Lower lobe of right lung (tissue), 2 donors: ENCODE measurements at regions not wholly inside any gene's neighbourhood (a gene's known extent, or its start where the extent isn't known, plus 50 kb on each side); places are given as distances from the start of the nearest gene placed in this dataset.

Experiments
- ATAC-seq, 2 donors: fragments of 200-7000 bp; cut with Tn5 transposase; one replicate each; pipeline ENCODE4 v1.9.1; 2020 to 2022; ENCODE audit warnings: mild to moderate bottlenecking in 2 of 2, moderate library complexity in 2 of 2
- DNase-seq: peaks from one replicate; pipeline ENCODE4 v3.0.0-alpha.2; 2020
- H3K27ac ChIP-seq: fragments of 200-600 bp; one replicate; pipeline ENCODE4 v1.8.0; 2022
- H3K27me3 ChIP-seq: fragments of 200-600 bp; one replicate; pipeline ENCODE4 v1.8.0; 2022; ENCODE audit warnings: low read depth
- H3K36me3 ChIP-seq: fragments of 200-600 bp; one replicate; pipeline ENCODE4 v1.8.0; 2022; ENCODE audit warnings: mild to moderate bottlenecking
- H3K4me1 ChIP-seq: fragments of 200-600 bp; one replicate; pipeline ENCODE4 v1.8.0; 2022
- H3K4me3 ChIP-seq: fragments of 200-600 bp; one replicate; pipeline ENCODE4 v1.8.0; 2022; ENCODE audit warnings: mild to moderate bottlenecking
- H3K9me3 ChIP-seq: fragments of 200-600 bp; one replicate; pipeline ENCODE4 v1.8.0; 2022
- intact Hi-C: fragments of 100-400 bp; cut with DNase I; formaldehyde crosslinking; loops from one replicate; pipeline ENCODE4 v1.11.0; 2022
- TF ChIP-seq, protein P1 (sequence below): fragments of 200-600 bp; IDR thresholded peaks from one replicate; pipeline ENCODE4 v1.8.0; 2022; ENCODE audit warnings: antibody characterized with exemption, mild to moderate bottlenecking
- donor health status: DM: no; HTN: yes; CAD: no; lungs with severe emphysema.

DNA sequence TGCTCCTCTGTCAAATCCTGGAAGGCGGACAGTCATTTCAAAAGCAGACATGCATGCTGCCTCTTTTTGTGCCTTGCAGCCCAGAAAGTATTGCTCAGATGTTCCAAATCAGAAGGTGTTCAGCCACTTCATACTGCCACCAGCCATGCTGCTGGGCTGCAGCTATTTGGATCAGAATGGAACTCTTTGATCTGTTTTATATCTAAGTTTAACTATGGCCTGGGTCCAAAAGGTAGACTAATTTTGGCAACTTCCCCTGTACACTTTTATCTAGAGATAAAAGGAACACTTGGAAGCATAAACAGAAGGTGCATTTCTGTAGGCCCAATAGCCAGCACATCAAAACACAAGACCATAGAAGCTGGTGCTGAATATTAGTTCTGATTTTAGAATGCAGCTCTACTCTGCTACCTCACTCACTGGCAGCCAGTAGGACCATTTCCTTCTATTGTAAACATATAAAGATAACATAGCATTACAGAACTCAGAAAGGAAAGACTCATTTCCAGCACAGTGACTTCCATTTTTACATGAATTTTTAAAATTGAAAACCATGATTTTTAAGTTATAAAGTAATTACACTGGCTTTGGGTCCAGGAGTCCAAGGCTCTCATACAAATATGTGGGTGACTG lies 143.1 kb upstream of the CAV2 start:
- DNase-seq (no peak), ATAC-seq (no peak)
- Histone ChIP-seq H3K36me3 (no peaks in the 10 kb centered on the region), H3K27me3 (no peaks in the 10 kb centered on the region), H3K4me3 (no peak overlapping the region), H3K9me3 (no peaks in the 10 kb centered on the region), H3K27ac (peak overlapping the region; percentile 86), H3K4me1 (peaks cover 44% of the 10 kb centered on the region)
- intact Hi-C loops = no loop called here
- TF ChIP-seq, protein P1, sequence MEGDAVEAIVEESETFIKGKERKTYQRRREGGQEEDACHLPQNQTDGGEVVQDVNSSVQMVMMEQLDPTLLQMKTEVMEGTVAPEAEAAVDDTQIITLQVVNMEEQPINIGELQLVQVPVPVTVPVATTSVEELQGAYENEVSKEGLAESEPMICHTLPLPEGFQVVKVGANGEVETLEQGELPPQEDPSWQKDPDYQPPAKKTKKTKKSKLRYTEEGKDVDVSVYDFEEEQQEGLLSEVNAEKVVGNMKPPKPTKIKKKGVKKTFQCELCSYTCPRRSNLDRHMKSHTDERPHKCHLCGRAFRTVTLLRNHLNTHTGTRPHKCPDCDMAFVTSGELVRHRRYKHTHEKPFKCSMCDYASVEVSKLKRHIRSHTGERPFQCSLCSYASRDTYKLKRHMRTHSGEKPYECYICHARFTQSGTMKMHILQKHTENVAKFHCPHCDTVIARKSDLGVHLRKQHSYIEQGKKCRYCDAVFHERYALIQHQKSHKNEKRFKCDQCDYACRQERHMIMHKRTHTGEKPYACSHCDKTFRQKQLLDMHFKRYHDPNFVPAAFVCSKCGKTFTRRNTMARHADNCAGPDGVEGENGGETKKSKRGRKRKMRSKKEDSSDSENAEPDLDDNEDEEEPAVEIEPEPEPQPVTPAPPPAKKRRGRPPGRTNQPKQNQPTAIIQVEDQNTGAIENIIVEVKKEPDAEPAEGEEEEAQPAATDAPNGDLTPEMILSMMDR = no peak

DNA sequence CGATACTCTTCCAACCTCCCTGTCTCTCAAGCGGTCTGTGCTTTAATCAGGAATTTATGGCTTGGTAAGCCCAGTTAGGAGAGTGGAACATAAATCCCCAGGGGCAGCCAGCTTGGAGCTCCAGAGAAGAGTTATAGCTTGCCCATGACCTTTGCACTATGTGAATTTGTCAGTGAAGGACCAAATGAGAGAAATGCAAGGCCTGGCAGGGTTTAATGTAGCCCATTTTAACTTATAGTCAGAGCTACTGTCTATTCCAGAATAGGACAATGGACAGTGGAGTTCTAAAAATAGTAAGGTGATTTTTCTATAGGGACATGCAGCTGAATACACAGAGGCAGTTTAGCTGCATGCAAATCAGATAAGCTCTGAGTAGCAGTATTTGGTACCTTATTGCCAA lies 142.6 kb upstream of the CAV2 start:
- intact Hi-C loops = no loop called here
- H3K36me3 ChIP-seq = no peaks in the 10 kb centered on the region
- H3K4me3 ChIP-seq = no peak overlapping the region
- TF ChIP-seq, protein P1 = no peak
- peak overlapping the region; percentile 86 for H3K27ac ChIP-seq
- peaks cover 44% of the 10 kb centered on the region for H3K4me1 ChIP-seq
- no peaks in the 10 kb centered on the region for H3K9me3 ChIP-seq
- no peak for DNase-seq
- no peak for ATAC-seq
- H3K27me3 ChIP-seq = no peaks in the 10 kb centered on the region

DNA sequence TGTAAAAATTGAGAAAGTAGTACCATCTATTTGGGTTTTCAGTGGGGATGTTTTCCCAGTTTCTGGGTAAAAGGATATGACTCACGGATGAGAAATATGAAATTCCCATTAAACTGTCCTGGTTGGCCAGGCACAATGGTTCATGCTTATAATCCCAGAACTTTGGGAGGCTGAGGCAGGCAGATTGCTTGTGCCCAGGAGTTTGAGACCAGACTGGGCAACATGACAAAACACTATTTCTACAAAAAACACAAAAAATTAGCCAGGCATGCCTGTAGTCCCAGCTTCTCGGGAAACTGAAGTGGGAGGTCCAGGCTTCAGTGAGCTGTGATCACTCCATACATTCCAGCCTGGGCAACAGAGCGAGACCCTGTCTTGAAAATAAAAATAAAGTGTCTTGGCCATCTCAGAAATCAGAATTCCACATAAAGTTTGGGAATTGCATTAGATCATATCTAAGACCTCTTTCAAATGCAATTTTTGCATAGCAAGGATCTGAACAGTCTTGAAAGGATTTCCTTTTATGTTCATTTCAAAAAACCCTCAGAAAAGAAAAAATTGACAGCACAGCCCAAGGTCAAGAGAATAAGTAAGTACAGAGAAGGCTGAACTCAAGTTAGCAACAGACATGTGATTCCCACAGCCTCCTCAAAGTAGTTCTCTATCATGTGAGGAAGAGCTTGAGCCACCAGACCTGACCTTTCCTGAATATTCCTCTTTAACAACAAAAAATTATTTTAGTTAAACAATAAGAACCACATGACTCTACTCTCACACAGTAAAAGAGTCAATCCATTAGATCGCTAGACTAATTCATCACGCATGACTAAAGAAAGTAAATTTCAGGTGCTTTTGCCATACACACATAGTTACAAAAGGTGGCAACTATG lies 141.5 kb upstream of the CAV2 start:
- H3K36me3 ChIP-seq = no peaks in the 10 kb centered on the region
- no peak overlapping the region for H3K4me3 ChIP-seq
- DNase-seq (no peak), ATAC-seq (no peak)
- H3K27me3 ChIP-seq = no peaks in the 10 kb centered on the region
- intact Hi-C loops = no loop called here
- peaks cover 44% of the 10 kb centered on the region for H3K4me1 ChIP-seq
- TF ChIP-seq, protein P1 = no peak
- peak overlapping the region; percentile 14 for H3K27ac ChIP-seq
- H3K9me3 ChIP-seq = no peaks in the 10 kb centered on the region

DNA sequence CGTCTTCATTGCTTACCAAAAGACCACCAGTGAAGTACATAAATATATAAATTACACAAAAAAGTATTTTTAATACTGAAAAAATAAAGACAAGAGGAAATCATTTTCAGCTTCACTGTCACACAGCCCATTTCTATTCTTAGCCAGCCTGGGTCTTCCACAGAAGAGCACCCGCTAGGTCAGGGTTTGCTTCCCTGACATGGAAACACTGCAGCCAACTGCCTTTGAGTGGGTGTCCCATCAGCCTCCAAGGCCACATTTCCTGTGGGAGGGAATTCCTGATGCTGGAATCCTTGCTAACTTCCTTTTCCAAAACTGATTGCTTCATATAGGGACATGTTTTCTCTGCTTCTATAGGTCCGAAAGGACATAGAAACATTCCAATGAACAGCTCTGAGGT lies 137.8 kb upstream of the CAV2 start:
- no peaks in the 10 kb centered on the region for H3K27me3 ChIP-seq
- DNase-seq = no peak

DNA sequence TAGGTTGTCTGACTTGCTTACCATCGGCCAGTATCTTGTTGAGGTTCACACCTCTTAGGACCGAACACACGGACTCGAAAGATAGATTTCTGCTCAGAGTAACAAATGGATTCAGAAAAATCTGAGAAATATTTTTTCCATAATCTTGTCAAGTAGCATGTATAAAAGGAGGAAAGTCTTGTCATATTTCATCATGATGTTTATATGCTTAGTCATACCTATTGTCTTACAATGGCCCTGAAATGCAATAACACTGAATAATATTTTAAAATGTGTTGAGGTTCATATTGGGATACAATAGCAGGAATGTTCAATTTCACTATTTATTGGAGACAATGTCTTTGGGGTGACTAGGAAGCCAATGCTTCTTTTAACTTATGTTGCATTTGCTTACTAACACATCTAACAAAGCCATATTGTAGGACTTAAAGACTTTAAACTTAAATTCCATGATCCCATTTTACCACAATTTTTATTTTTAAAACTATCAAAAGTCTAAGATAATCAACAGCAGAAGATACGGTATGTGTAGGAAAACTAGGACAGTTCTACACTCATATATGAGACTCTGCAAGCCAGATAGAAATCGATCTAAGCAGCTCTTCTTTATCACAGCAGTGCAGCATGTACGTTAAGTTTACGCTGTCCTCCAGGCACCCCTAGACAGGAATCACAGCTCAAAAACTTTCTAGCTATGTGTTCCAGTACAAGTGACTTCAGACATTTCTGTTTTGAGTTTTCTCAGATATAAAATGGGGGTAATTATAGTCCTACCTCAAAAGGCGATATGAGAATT lies 135.7 kb upstream of the CAV2 start:
- Histone ChIP-seq H3K27me3 (no peaks in the 10 kb centered on the region), H3K4me1 (no peaks in the 10 kb centered on the region), H3K9me3 (no peaks in the 10 kb centered on the region), H3K27ac (no peak overlapping the region), H3K4me3 (no peak overlapping the region), H3K36me3 (no peaks in the 10 kb centered on the region)
- TF ChIP-seq, protein P1 = no peak
- intact Hi-C loops = no loop called here
- DNase-seq = no peak
- ATAC-seq = no peak

More for the DNA sequence above, 137.8 kb upstream of the CAV2 start:
- Histone ChIP-seq H3K36me3 (no peaks in the 10 kb centered on the region), H3K4me1 (peaks cover 9% of the 10 kb centered on the region), H3K27ac (no peak overlapping the region), H3K9me3 (no peaks in the 10 kb centered on the region), H3K4me3 (no peak overlapping the region)
- no peak for ATAC-seq
- TF ChIP-seq, protein P1 = no peak
- intact Hi-C loops = no loop called here
